ENCODE measurements at regions not wholly inside any gene's neighbourhood (a gene's known extent, or its start where the extent isn't known, plus 50 kb on each side); places are given as distances from the start of the nearest gene placed in this dataset.

DNA sequence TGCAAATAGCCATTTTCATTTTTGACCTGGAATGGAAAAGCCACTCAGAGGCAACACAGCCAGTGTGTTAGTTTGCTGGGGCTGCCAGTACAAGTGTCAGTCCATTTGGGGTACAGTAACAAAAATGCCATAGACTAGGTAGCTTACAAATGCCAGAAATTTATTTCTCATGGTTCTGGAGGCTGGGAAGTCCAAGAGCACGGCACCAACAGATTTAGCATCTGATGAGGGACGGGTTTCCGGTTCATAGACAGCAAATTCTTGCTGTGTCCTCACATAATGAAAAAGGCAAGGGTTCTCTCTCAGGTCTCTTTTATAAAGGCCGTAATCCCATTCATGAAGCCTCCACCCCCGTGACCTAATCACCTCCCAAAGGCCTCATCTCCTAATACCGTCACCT is 418.2 kb downstream of the TYW1 start:
- DNase-seq (ENCODE audit: low spot score in 2 of 2) (no peak), ATAC-seq (ENCODE audit: low read depth) (no peak)
- Mint-ChIP-seq H3K4me1 (no peaks in the 10 kb centered on the region), H3K27ac (no peak overlapping the region), H3K27me3 (peaks cover 6% of the 10 kb centered on the region), H3K36me3 (peaks cover 5% of the 10 kb centered on the region), H3K9me3 (peaks cover 14% of the 10 kb centered on the region), H3K4me3 (no peak overlapping the region)

- H3K4me3 Mint-ChIP-seq = no peak overlapping the region
- no peaks in the 10 kb centered on the region for H3K27me3 Mint-ChIP-seq
- DNase-seq (ENCODE audit: low spot score in 2 of 2) (no peak), ATAC-seq (ENCODE audit: low read depth) (no peak)
- H3K4me1 Mint-ChIP-seq = no peaks in the 10 kb centered on the region
- peaks cover 2% of the 10 kb centered on the region for H3K36me3 Mint-ChIP-seq
- no peak overlapping the region for H3K27ac Mint-ChIP-seq
- peaks cover 3% of the 10 kb centered on the region for H3K9me3 Mint-ChIP-seq
Observed at GRCh38 chr7:67422601-67423000, 426.0 kb downstream of the TYW1 start.

GRCh38 chr7:67423065-67423464 is 426.4 kb downstream of the TYW1 start:
- Mint-ChIP-seq H3K4me3 (no peak overlapping the region), H3K27me3 (no peaks in the 10 kb centered on the region), H3K9me3 (peaks cover 3% of the 10 kb centered on the region), H3K4me1 (no peaks in the 10 kb centered on the region), H3K27ac (no peak overlapping the region), H3K36me3 (peaks cover 2% of the 10 kb centered on the region)
- DNase-seq (ENCODE audit: low spot score in 2 of 2) (no peak), ATAC-seq (ENCODE audit: low read depth) (no peak)

- peaks cover 2% of the 10 kb centered on the region for H3K9me3 Mint-ChIP-seq
- peaks cover 7% of the 10 kb centered on the region for H3K27me3 Mint-ChIP-seq
- H3K4me1 Mint-ChIP-seq = no peaks in the 10 kb centered on the region
- no peak overlapping the region for H3K27ac Mint-ChIP-seq
- DNase-seq (ENCODE audit: low spot score in 2 of 2) (no peak), ATAC-seq (ENCODE audit: low read depth) (no peak)
- no peak overlapping the region for H3K4me3 Mint-ChIP-seq
- H3K36me3 Mint-ChIP-seq = no peaks in the 10 kb centered on the region
Observed at GRCh38 chr7:67426654-67427053, 430.0 kb downstream of the TYW1 start.

DNA sequence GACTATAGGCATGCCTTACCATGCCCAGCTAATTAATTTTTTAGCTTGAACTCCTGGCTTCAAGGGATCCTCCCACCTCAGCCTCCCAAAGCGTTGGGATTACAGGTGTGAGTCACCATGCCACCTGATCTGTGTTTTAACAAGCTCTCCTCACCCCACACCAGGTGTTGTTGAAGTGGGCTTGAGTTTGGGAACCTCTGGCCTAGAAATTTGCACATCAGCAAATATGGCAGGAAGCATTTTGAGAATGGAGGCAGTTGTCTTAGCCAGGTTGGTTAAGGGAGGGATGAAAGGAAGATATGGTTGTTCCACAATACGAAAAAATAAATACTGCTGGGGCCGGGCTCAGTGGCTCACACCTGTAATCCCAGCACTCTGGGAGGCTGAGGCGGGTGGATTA is 433.1 kb downstream of the TYW1 start:
- H3K36me3 Mint-ChIP-seq = no peaks in the 10 kb centered on the region
- no peaks in the 10 kb centered on the region for H3K4me1 Mint-ChIP-seq
- H3K27me3 Mint-ChIP-seq = peaks cover 7% of the 10 kb centered on the region
- DNase-seq (ENCODE audit: low spot score in 2 of 2) (no peak), ATAC-seq (ENCODE audit: low read depth) (no peak)
- H3K4me3 Mint-ChIP-seq = no peak overlapping the region
- H3K9me3 Mint-ChIP-seq = peaks cover 8% of the 10 kb centered on the region
- H3K27ac Mint-ChIP-seq = no peak overlapping the region

- DNase-seq (ENCODE audit: low spot score in 2 of 2) (no peak), ATAC-seq (ENCODE audit: low read depth) (no peak)
- Mint-ChIP-seq H3K27me3 (peaks cover 7% of the 10 kb centered on the region), H3K4me3 (no peak overlapping the region), H3K27ac (no peak overlapping the region), H3K9me3 (peaks cover 10% of the 10 kb centered on the region), H3K36me3 (no peaks in the 10 kb centered on the region), H3K4me1 (no peaks in the 10 kb centered on the region)
Observed at GRCh38 chr7:67432536-67433234, 436.1 kb downstream of the TYW1 start.

DNA sequence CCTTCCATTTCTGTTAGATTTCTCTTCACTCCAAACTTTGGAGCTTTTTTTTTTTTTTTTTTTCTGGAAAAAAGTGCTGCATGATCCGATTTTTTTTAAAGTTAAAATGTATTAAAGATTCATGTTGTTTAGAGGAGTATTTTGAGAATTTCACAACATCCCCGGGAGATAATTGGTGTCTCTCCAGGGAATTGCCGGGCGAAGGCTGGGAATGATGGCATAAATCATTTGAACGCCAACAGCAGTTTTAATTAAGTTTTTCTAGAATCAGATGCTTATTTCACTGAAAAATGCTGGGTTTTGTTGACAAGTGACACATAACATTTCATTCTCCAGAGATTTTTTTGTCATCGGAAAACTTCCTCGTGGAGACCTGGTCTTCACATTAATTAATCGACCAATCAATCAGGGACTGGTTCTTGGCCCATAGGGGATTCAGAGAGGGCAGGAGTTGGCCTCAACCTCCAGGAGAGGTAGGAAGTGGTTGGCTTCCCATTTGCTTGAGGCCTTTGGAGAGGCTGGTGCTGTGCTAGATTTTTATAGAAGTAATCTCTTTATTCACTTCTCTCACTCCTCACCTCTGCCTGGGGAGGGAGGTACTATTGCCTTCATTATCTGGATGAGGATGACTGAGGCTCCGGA is 439.4 kb downstream of the TYW1 start:
- H3K27ac Mint-ChIP-seq = no peak overlapping the region
- H3K9me3 Mint-ChIP-seq = peaks cover 10% of the 10 kb centered on the region
- ATAC-seq (ENCODE audit: low read depth) (no peak), DNase-seq (ENCODE audit: low spot score in 2 of 2) (no peak)
- no peaks in the 10 kb centered on the region for H3K36me3 Mint-ChIP-seq
- H3K27me3 Mint-ChIP-seq = no peaks in the 10 kb centered on the region
- H3K4me1 Mint-ChIP-seq = no peaks in the 10 kb centered on the region
- no peak overlapping the region for H3K4me3 Mint-ChIP-seq

GRCh38 chr7:67438198-67438882 is 441.7 kb downstream of the TYW1 start:
- ATAC-seq (ENCODE audit: low read depth) (no peak), DNase-seq (ENCODE audit: low spot score in 2 of 2) (no peak)
- Mint-ChIP-seq H3K4me3 (no peak overlapping the region), H3K27me3 (no peaks in the 10 kb centered on the region), H3K9me3 (peaks cover 8% of the 10 kb centered on the region), H3K4me1 (no peaks in the 10 kb centered on the region), H3K27ac (no peak overlapping the region), H3K36me3 (no peaks in the 10 kb centered on the region)

- Mint-ChIP-seq H3K36me3 (no peaks in the 10 kb centered on the region), H3K9me3 (peaks cover 4% of the 10 kb centered on the region), H3K4me1 (no peaks in the 10 kb centered on the region), H3K4me3 (no peak overlapping the region), H3K27ac (no peak overlapping the region), H3K27me3 (no peaks in the 10 kb centered on the region)
- ATAC-seq (ENCODE audit: low read depth) (no peak), DNase-seq (ENCODE audit: low spot score in 2 of 2) (no peak)
Observed at GRCh38 chr7:67438913-67439505, 442.4 kb downstream of the TYW1 start.

DNA sequence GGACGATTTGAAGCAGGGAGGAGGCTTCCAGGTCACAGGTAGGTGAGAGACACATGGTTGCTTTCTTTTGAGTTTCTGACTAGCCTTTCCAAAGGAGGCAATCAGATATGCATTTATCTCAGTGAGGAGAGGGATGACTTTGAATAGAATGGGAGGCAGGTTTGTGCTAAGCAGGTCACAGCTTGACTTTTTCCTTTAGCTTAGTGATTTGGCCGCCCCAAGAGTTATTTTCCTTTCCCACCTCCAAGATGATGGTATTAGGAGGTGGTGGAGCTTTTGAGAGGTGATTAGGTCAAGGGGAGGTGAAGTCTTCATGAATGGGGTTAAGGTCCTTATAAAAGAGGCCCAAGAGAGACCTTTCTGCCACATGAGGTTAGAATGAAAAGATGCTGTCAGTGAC is 443.7 kb downstream of the TYW1 start:
- ATAC-seq (ENCODE audit: low read depth) = no peak
- H3K27ac Mint-ChIP-seq = no peak overlapping the region
- no peaks in the 10 kb centered on the region for H3K27me3 Mint-ChIP-seq
- no peak overlapping the region for H3K4me3 Mint-ChIP-seq
- H3K9me3 Mint-ChIP-seq = peaks cover 4% of the 10 kb centered on the region
- H3K36me3 Mint-ChIP-seq = no peaks in the 10 kb centered on the region
- DNase-seq (ENCODE audit: low spot score in 2 of 2) = no peak
- no peaks in the 10 kb centered on the region for H3K4me1 Mint-ChIP-seq

DNA sequence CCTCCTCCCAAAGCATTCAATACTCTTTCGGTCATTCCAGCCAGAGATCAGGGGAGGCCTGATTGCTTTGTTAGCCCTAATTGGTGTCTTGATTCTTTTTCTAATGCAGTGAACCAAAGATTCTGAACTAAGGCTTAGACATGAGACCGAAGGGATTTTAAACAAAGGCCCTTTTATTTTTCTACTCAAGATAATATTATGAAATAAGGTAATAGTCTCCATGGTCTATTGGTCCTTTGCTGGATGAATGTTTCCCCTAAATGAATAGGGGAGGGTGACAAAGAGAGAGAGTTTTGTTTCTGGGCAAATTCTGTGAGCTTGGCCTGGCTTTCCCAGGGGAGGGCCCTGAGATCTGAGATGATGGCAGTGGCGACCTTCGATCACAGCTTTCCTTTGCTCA is 449.1 kb downstream of the TYW1 start:
- no peak overlapping the region for H3K27ac Mint-ChIP-seq
- peaks cover 2% of the 10 kb centered on the region for H3K9me3 Mint-ChIP-seq
- no peak overlapping the region for H3K4me3 Mint-ChIP-seq
- ATAC-seq (ENCODE audit: low read depth) (no peak), DNase-seq (ENCODE audit: low spot score in 2 of 2) (no peak)
- no peaks in the 10 kb centered on the region for H3K27me3 Mint-ChIP-seq
- H3K4me1 Mint-ChIP-seq = no peaks in the 10 kb centered on the region
- H3K36me3 Mint-ChIP-seq = no peaks in the 10 kb centered on the region

DNA sequence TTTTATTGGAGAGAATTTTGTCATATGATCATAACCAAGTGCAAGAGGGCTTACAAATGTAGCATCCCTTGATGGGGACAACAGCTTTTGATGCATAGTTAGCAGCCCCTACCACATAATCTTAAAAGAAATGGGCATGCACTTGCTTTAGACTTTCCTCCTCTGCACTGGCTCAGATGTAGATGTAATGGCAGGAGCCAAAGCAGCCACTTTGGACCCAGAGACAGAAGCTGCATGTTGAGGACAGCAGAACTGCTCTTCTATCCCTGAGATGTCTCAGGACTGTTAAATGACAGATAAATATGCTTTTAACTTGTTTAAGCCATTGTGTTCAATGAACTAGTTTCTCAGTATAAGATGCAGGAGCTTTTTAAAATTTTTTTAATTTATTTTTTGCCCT is 450.7 kb downstream of the TYW1 start:
- Mint-ChIP-seq H3K27ac (no peak overlapping the region), H3K36me3 (no peaks in the 10 kb centered on the region), H3K9me3 (peaks cover 6% of the 10 kb centered on the region), H3K27me3 (no peaks in the 10 kb centered on the region), H3K4me3 (no peak overlapping the region), H3K4me1 (no peaks in the 10 kb centered on the region)
- ATAC-seq (ENCODE audit: low read depth) (no peak), DNase-seq (ENCODE audit: low spot score in 2 of 2) (no peak)

DNA sequence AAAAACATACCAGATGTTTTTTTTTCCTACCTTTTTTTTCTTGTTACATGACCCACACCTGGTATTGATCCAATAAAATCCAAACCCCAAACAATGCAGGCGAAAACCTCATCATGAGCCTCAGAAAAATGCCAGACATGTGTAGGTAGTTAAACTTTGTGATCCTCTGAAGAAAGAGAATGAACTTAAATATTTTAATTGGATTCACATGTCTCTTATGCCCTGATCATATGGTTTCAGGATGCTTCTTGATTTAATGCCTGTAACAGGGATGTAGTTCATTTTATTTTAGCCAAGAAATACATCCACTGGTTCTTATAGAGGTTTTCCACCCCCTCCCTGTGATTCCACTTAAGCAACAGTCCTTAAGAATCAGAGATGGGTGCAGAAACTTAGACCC is 451.6 kb downstream of the TYW1 start:
- Mint-ChIP-seq H3K36me3 (no peaks in the 10 kb centered on the region), H3K4me3 (no peak overlapping the region), H3K4me1 (no peaks in the 10 kb centered on the region), H3K9me3 (peaks cover 10% of the 10 kb centered on the region), H3K27ac (no peak overlapping the region), H3K27me3 (no peaks in the 10 kb centered on the region)
- no peak for ATAC-seq (ENCODE audit: low read depth)
- DNase-seq (ENCODE audit: low spot score in 2 of 2) = no peak

DNA sequence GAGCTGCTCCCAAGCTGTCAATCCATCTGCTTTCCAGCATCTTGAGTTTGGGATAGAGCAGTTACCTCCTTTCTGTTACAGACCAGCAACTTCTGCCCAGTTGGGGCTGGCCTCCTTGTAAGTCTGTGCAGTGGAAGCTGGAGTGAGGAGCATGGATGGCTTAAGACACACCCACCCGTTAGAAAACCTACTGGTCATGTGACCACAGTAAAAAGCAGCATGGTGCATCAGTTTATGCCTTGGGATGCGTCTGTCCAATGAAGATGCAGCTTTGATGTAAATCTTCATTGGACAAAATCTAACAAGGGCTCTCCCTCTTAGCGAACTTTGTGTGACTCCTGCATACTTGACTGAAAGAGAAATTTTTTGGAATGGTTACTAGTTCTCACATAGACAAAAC is 453.5 kb downstream of the TYW1 start:
- Mint-ChIP-seq H3K4me1 (no peaks in the 10 kb centered on the region), H3K4me3 (no peak overlapping the region), H3K36me3 (no peaks in the 10 kb centered on the region), H3K27me3 (no peaks in the 10 kb centered on the region), H3K27ac (no peak overlapping the region), H3K9me3 (peaks cover 10% of the 10 kb centered on the region)
- DNase-seq (ENCODE audit: low spot score in 2 of 2) (no peak), ATAC-seq (ENCODE audit: low read depth) (no peak)

Measured in memory B cell (primary cell).